SK-N-SH treated with all-trans-retinoic acid at 6 μM for 48 hours (cell line): ENCODE measurements at regions not wholly inside any gene's neighbourhood (a gene's known extent, or its start where the extent isn't known, plus 50 kb on each side); places are given as distances from the start of the nearest gene placed in this dataset.

Experiments
- ESRRG ChIP-seq: fragments of 250-450 bp; sonication (Bioruptor Pico); IDR thresholded peaks from 2 replicates; pipeline ENCODE4 v1.6.1; 2021; ENCODE audit warnings: mild to moderate bottlenecking
- OSR1 ChIP-seq: fragments of 250-450 bp; sonication (Bioruptor Pico); IDR thresholded peaks from 2 replicates; pipeline ENCODE4 v1.8.0; 2022; ENCODE audit warnings: moderate library complexity, mild to moderate bottlenecking, inconsistent platforms
- RARB ChIP-seq: fragments of 250-450 bp; sonication (Bioruptor Pico); IDR thresholded peaks from 2 replicates; pipeline ENCODE4 v1.8.0; 2021; ENCODE audit warnings: mild to moderate bottlenecking, moderate library complexity
- TCF4 ChIP-seq: fragments of 250-450 bp; sonication (Bioruptor Pico); IDR thresholded peaks from 2 replicates; pipeline ENCODE4 v1.8.0; 2021; ENCODE audit warnings: mild to moderate bottlenecking, moderate library complexity, borderline replicate concordance

DNA sequence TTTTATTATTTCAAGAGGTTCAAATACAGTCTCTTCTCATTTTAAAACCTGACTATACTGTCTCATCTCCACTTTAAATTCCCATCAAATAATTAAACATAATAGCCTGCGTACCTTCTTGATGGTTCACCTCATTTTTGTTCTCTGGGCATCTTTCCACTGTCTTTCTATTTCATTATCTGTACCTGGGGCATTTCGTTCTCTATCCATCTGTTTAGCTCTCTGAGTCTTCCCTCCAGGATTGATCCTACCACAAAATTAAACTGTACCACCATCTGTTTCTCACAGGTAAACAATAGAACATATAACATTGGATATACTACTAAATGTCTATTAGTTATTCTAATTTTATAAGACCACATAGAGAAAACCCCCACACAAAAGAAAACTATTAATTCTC is 1331.4 kb downstream of the NSUN3 start:
- TF ChIP-seq ESRRG (CRISPR knock-in tag) (no peak), RARB (CRISPR knock-in tag) (no peak), OSR1 (CRISPR knock-in tag) (no peak), TCF4 (no peak)
